Adrenal gland (tissue), 5 donors: ENCODE measurements at regions not wholly inside any gene's neighbourhood (a gene's known extent, or its start where the extent isn't known, plus 50 kb on each side); places are given as distances from the start of the nearest gene placed in this dataset.

Experiments used
- CTCF ChIP-seq, 6 experiments: fragments of 450-650 bp in 4 of 6; fragments of 200-600 bp in 2 of 6; sonication (generic) in 1 of 6; IDR thresholded peaks; 1 replicate in 5 of 6; 2 replicates in 1 of 6; pipeline versions ENCODE4 v1.5.1 to v1.8.0; 2016 to 2021; ENCODE audit warnings: antibody characterized with exemption in 6 of 6, mild to moderate bottlenecking in 2 of 6, moderate library complexity in 1 of 6
- POLR2A ChIP-seq, 2 donors: fragments of 450-650 bp; IDR thresholded peaks; one replicate each; pipeline ENCODE4 v1.6.1; 2017; ENCODE audit warnings: antibody characterized with exemption in 2 of 2, mild to moderate bottlenecking in 2 of 2, moderate library complexity in 1 of 2
- donor health status: DM: no; HTN: no; CAD: no.

- TF ChIP-seq CTCF (IDR thresholded peaks at IDR 0.05): no peak
- no peak for TF ChIP-seq POLR2A (IDR thresholded peaks at IDR 0.05)
Observed at GRCh38 chr1:110786802-110787327, 86.1 kb upstream of the CD53 start.
